H7 (cell line): ENCODE measurements at regions not wholly inside any gene's neighbourhood (a gene's known extent, or its start where the extent isn't known, plus 50 kb on each side); places are given as distances from the start of the nearest gene placed in this dataset.

Source experiments
- DNase-seq: peaks from one replicate; pipeline ENCODE4 v3.0.0; 2012
- H3K27me3 ChIP-seq: 2 replicates; pipeline ENCODE4 v1.6.0; 2011; ENCODE audit warnings: mild to moderate bottlenecking, low read length; ENCODE audit not compliant: control insufficient read depth, insufficient read depth
- H3K36me3 ChIP-seq: replicated peaks from 2 replicates; pipeline ENCODE4 v1.5.1; 2011; ENCODE audit warnings: low read length; ENCODE audit not compliant: control insufficient read depth, insufficient read depth
- H3K4me3 ChIP-seq: 2 replicates; pipeline ENCODE4 v1.5.1; 2011; ENCODE audit warnings: low read depth, mild to moderate bottlenecking, control low read depth, low read length, moderate library complexity; ENCODE audit not compliant: insufficient read depth

GRCh38 chr7:17448479-17449423, 150.3 kb downstream of the AHR start:
- Histone ChIP-seq H3K4me3 (no peak overlapping the region), H3K27me3 (no peaks in the 10 kb centered on the region), H3K36me3 (no peaks in the 10 kb centered on the region)
- no peak for DNase-seq

GRCh38 chr7:17456541-17456940, 158.1 kb downstream of the AHR start:
- H3K27me3 ChIP-seq = no peaks in the 10 kb centered on the region
- H3K36me3 ChIP-seq = no peaks in the 10 kb centered on the region
- no peak for DNase-seq
- no peak overlapping the region for H3K4me3 ChIP-seq

GRCh38 chr7:17460001-17460400, 161.5 kb downstream of the AHR start:
- H3K27me3 ChIP-seq = no peaks in the 10 kb centered on the region
- H3K4me3 ChIP-seq = no peak overlapping the region
- DNase-seq = no peak
- no peaks in the 10 kb centered on the region for H3K36me3 ChIP-seq

GRCh38 chr7:17460665-17461064, 162.2 kb downstream of the AHR start:
- Histone ChIP-seq H3K4me3 (no peak overlapping the region), H3K27me3 (no peaks in the 10 kb centered on the region), H3K36me3 (no peaks in the 10 kb centered on the region)
- no peak for DNase-seq

- no peak for DNase-seq
- no peaks in the 10 kb centered on the region for H3K27me3 ChIP-seq
- H3K36me3 ChIP-seq = no peaks in the 10 kb centered on the region
- no peak overlapping the region for H3K4me3 ChIP-seq
Observed at GRCh38 chr7:17462131-17462631, 163.7 kb downstream of the AHR start.

- DNase-seq = no peak
- Histone ChIP-seq H3K4me3 (no peak overlapping the region), H3K27me3 (no peaks in the 10 kb centered on the region), H3K36me3 (no peaks in the 10 kb centered on the region)
Observed at GRCh38 chr7:17463511-17464085, 165.1 kb downstream of the AHR start.

GRCh38 chr7:17466216-17466615, 167.8 kb downstream of the AHR start:
- no peak for DNase-seq
- no peak overlapping the region for H3K4me3 ChIP-seq
- no peaks in the 10 kb centered on the region for H3K27me3 ChIP-seq
- H3K36me3 ChIP-seq = no peaks in the 10 kb centered on the region

GRCh38 chr7:17467386-17467945, 169.0 kb downstream of the AHR start:
- Histone ChIP-seq H3K4me3 (no peak overlapping the region), H3K27me3 (no peaks in the 10 kb centered on the region), H3K36me3 (no peaks in the 10 kb centered on the region)
- no peak for DNase-seq

GRCh38 chr7:17471325-17471724, 172.9 kb downstream of the AHR start:
- DNase-seq = no peak
- Histone ChIP-seq H3K4me3 (no peak overlapping the region), H3K36me3 (no peaks in the 10 kb centered on the region), H3K27me3 (no peaks in the 10 kb centered on the region; the same call in 1 of the 2 replicates)

- Histone ChIP-seq H3K4me3 (no peak overlapping the region), H3K27me3 (no peaks in the 10 kb centered on the region; the same call in 1 of the 2 replicates), H3K36me3 (no peaks in the 10 kb centered on the region)
- no peak for DNase-seq
Observed at GRCh38 chr7:17472518-17472917, 174.1 kb downstream of the AHR start.

GRCh38 chr7:17472939-17473338, 174.5 kb downstream of the AHR start:
- no peak overlapping the region for H3K4me3 ChIP-seq
- H3K27me3 ChIP-seq = no peaks in the 10 kb centered on the region; the same call in 1 of the 2 replicates
- H3K36me3 ChIP-seq = no peaks in the 10 kb centered on the region
- DNase-seq = no peak

GRCh38 chr7:17474724-17475344, 176.4 kb downstream of the AHR start:
- no peak overlapping the region for H3K4me3 ChIP-seq
- H3K36me3 ChIP-seq = no peaks in the 10 kb centered on the region
- DNase-seq = peak; percentile 23
- no peaks in the 10 kb centered on the region; the same call in 1 of the 2 replicates for H3K27me3 ChIP-seq

- Histone ChIP-seq H3K36me3 (no peaks in the 10 kb centered on the region), H3K27me3 (no peaks in the 10 kb centered on the region; the same call in 1 of the 2 replicates), H3K4me3 (no peak overlapping the region)
- no peak for DNase-seq
Observed at GRCh38 chr7:17477182-17477581, 178.7 kb downstream of the AHR start.

GRCh38 chr7:17481118-17481517, 182.7 kb downstream of the AHR start:
- Histone ChIP-seq H3K4me3 (no peak overlapping the region), H3K27me3 (no peaks in the 10 kb centered on the region), H3K36me3 (no peaks in the 10 kb centered on the region)
- no peak for DNase-seq
